Ecto neural progenitor cell (in vitro differentiated cells): ENCODE measurements at regions not wholly inside any gene's neighbourhood (a gene's known extent, or its start where the extent isn't known, plus 50 kb on each side); places are given as distances from the start of the nearest gene placed in this dataset.
"Not testable (repeated sequence)": the region's sequence is repeated elsewhere in the genome, so short reads cannot be mapped to it uniquely, and the experiment has no call there.

Experiments
- DNase-seq: peaks from one replicate; pipeline ENCODE4 v3.0.0-alpha.2; 2018; ENCODE audit warnings: low spot score

DNA sequence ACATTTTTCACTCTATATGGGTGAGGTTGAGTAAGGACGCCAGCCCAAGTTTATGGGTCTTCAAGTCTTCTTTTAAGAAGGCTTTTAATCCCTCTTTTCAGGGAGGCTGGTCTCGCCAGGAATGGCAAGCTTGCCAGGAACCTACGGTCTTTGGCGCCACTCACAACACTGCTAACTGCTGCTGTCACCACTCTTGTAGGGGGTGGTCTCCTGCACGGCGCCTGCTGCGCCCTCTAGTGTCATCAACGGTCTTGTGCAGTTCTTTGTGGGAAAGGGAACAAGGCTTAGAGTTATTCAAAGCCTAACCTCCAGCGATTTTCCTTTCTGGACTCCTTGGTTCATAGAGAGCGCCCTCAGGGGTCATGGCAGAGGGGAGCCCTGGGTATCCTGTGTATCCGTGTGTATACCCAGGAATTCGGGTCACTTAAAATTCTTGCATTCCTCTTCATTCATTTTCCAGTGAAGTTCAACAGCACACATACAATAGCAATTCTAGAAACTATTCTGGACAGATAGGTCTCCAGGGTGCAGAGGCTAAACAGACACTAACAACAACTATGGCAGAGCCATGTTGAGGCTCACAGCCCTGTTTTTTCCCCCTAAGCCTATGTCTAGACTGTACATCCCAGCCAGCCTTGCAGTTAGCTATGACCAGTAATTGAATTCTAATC is 392.8 kb upstream of the CAMK1G start:
- peak; percentile 76 for DNase-seq

DNA sequence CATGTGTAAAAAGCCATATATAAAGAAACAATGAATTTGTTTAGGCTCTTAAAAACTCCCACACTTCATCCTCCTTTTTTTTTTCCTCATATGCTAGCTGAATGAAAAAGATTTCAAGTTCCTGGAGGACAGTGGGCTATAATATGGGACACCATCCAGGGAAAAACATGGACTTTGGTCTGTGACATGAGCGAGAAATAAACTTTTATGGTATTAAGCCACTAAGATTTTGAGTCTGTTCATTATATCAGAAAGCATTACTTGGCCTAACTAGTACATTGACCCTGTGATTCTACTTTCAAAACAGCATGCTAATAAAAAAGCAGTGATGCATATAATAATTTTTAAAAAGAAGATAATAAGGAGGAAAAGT is 392.3 kb upstream of the CAMK1G start:
- DNase-seq = no peak

DNA sequence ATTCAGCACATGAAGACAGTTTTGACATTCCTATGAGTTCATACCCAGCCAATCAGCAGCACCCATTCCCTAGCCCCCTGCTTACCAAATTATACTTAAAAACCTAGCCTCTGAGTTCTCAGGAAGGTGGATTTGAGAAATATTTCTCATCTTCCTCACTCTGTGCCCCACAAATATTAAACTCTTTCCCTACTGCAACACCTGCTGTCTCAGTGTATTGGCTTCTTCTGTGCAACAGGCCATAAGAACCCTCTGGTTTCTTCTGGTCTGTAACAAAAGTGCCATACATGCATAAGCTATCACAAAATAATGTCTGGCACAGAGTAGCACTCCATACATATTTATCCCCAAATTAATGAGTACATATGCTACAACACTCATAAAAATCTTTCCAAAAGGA is 387.4 kb upstream of the CAMK1G start:
- no peak for DNase-seq

DNA sequence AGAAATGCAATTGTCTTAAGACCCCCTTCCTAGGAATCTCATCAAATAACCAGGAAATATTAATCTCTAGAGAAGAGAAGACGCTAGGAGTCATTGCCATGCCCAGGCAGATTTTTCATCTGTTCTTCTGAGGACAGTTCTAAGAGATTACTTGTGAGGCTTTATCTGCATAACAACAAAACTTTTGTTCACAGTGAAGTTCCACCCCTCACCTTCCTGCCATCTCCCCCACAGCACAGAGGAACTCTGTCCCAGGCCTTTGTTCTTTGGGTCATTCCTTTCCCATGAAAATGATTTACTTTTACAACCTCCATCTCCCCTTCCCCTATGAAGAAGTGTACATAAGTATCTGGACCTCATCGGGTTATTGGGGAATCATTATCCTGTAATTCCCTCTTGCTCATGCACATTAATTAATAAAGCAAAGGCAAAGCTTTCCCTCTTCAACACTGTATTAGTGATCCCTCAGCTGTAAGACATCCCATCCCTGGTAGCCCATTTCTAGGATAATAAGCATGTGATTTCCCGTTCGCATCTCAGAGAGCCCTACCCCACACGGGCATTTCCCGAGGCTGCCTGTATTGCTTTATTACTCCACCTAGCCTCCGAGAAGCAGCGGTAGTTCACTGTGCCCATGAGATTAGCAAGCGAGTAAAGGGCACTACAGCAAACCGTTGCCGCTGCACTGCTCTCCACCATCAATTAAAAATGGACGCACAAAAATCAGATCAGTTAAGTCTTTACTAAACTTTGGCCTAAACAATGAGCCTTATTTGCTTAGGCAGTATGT is 384.4 kb upstream of the CAMK1G start:
- no peak for DNase-seq

DNA sequence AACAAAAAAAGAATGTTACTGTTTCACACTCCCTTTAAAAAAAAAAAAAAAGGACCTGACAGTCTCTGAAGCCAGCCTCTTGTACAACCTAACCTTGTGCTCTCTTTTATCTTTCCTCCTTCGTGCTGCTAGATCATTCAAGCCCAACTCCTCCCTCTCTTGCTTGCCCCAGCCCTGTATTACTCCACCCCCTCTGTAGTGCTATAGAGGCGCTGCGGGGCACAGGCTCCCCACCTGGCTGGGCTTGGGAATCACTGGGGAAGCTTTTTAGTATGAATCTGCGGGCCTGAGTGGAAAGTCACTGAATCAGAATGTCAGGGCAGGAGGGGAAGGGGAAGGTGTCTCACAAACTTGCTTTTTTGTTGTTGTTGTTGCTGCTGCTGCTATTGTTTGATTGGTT is 383.7 kb upstream of the CAMK1G start:
- peak; percentile 67 for DNase-seq

DNA sequence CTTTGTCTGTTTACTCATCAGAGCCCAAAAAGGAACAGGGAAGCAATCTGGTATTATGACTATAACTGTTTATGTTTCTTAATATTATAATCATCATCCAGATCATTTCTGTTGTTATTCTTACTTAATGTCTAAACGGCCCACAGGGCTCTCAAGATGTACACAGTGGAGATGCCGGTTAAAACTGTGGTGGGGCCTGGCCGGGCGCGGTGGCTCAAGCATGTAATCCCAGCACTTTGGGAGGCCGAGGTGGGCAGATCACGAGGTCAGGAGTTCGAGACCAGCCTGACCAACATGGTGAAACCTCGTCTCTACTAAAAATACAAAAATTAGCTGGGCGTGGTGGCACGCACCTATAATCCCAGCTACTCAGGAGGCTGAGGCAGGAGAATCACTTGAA is 381.2 kb upstream of the CAMK1G start:
- not testable (repeated sequence) for DNase-seq

DNA sequence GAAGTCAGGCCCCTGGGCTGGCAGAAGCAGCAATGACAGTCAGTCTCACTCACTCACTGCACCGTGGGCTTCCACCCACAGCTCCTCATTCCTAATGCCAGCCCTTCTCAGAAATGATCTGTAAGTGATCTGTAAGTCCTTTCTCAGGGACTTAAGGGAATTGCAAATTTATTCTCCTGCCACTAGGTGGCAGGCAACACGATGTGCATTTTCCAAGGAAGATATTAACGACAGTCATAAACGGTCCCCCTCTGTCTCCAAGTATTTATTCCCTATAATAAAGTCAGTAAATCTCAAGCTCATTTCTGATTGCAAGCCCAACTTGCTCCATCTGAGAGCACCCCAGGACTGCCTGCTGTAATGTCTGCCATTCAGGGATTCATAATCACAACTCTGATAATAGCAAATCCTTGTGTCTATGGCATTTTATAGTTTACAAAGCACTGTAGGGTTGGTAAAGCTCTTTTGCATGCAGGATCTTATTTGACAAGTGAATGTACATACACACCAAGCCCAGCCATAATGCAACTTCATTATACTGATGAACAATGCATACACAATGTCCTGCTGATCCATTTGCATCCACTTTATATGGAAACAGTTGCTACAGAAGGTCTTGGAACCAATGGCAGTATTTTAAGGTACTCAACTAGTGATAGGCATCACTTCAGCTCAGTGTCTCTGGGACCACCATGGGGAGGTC is 380.5 kb upstream of the CAMK1G start:
- DNase-seq = no peak

DNA sequence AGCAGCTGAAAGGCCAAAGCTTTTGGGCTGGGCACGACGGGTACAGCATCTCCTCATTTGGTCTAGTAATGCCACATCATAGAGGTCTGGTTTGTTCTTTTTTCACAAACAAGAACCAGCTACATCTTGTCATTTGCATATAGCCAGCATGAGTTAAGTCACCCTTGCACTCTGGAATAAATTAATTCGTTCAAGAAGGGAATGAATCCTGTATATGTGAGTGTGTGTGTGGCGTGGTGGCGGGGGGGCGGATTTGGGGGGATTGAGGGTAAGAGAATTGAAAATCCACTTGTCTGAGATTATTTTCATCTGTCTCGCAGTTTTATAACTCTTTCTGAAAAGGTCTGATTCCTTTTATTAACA is 380.0 kb upstream of the CAMK1G start:
- DNase-seq = no peak

DNA sequence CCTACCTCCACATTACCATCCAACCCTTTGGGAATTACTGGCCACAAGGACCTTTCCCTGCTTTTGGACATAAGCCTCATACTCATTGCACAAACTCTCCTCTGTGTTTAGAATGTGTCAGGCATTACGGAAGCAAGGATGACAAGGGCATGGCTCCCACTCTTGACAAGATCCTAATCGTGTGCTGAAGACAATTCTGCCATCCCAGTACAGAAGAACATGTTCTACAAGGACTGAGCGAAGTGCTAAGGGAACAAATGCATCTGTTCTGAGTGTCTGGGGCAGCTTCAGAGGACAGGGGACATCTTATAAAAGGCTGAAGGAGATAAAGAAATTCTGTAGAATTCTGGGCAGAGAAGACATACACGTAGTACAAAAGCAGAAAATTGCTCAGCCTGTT is 378.5 kb upstream of the CAMK1G start:
- no peak for DNase-seq

DNA sequence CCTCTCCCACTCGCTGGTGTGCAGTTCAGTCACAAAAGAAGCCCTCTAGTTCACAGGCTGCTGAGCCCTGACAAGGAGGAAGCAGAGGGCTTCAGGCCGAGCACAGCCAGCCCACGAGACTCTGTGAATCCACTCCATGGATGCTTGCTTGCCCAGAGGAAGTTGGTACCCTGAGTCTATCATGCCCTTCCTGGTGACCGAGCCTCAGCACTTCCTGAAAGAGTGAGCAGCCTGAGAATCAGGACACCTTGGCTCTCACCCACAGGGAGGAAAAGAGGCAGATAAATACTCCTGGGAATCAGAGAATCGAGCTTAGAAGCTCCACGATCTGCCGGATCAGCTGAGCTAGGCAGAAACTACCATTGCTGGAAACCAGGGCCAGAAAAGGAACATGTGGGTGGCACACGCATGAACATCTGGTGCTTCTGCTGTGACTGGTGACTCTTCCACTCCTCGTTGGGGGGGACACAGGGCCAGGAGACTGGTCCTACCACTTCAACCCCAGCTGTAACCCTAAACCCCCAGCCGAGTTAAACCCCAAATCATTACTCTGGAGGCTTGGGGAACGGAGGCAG is 376.3 kb upstream of the CAMK1G start:
- DNase-seq = no peak

DNA sequence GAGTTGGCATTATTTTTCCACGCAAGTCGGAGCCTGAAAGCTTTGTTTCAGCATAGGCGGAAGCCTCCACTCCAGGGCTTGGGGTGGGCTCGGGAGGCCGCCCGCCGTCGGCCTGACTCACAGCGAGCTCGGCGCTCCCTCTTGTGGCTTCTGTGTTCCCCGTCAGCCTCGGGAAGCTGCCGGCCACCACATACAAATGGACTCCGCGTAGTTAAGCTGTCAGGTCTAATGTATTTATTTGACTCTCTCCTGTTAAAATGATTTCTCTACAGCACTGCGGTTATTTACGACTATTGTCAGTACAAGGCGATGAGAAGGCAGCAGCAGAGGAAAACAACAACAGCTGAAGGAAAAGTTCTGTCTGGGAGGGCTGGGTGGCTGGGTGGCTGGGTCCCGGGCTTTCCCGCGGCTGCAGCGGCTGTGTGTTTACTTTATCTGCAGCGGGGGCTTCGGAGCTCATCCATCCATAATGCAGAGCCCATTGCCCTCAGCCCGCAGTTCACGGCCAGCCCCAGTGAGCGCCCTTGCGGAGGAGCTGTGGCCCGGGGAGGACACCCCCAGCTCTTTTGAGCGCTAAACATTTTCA is 375.7 kb upstream of the CAMK1G start:
- peak; percentile 85 for DNase-seq

DNA sequence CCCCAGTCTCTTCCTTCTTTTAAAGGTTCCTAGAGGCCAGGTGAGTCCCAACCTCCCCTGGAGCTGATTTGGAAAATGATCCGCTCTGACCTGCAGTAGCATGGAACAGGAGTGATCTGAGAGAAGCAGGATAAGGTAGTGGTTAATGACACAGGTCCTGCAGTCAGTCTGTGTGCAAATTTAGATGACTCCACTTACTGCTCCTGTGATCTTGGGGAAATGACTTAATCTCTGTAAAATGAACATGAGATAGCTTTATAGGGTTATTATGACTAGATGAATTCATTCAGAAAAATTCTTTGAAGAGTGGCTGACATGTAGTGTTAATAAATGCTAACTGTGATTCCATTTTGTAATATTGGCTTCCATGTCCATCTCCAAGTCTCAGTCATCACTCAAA is 374.9 kb upstream of the CAMK1G start:
- no peak for DNase-seq

DNA sequence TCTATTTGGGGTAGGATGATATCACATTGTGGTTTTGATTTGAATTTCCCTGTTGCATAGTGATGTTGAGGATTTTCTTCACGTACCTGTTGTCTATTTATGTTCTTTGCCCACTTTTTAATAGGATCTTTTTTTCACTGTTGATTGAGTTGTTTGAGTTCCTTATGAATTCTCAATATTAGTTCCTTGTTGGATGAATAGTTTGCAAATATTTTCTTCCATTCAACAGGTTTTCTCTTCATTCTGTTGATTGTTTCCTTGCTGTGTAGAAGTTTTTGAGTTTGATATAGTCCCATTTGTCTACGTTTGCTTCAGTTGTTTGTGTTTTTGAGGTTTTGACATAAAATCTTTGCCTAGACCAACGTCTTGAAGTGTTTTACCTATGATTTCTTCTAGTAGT is 369.5 kb upstream of the CAMK1G start:
- DNase-seq = no peak

DNA sequence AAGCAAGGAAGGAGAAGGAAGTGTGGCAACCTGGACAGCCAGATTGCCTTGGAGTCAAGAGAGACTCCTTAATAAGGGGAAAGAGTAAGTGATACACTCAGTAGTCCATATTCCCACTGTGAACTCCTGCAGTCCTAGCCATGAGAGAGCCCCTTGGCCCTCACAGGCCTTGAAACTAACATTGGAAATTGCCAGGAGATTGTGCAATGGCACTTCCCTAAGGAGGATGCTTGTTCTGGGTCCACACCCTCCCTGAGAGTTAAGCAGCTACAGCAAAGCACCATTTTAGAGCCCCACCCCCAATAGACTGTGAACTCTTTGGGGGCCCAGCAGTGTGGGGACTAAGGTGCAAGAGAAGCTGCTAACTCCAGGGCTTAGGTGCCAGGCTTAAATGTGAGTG is 367.7 kb upstream of the CAMK1G start:
- DNase-seq = no peak

DNA sequence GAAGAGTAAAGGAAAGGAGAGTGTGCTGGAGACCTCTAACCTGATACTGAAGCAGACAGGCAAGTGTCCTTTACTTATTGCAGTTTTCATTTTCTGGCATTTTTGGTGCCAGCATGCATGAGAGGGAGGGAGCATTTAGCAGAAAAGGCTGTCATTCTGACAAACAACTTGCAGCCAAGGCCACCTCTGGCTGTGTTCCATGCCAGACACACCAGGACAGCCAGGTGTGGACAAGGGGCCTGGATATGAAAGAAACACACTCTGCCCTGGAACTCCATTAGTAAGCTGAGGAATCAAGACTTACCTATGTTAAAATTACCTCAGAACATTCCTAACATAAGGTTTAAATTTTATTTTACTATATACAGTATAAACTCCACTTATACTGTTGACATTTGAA is 365.4 kb upstream of the CAMK1G start:
- no peak for DNase-seq

DNA sequence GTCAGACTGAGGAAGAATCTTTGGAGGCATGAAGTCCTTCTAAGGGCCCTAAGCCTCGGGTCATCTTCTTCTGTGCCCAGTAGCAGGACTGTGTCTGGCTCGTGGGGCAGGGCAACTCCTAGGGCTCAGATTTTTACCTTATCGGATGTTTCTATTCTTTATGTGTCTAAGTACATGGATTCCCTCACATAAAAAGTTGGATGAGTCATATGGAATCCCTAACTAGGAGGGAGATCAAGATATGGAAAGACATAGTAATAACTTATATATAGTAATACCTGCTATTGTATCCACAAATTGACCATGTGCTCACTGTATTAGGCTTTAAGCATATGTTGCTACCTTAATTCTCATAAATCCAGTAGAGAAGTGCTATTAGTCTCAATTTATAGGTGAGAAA is 364.5 kb upstream of the CAMK1G start:
- no peak for DNase-seq

DNA sequence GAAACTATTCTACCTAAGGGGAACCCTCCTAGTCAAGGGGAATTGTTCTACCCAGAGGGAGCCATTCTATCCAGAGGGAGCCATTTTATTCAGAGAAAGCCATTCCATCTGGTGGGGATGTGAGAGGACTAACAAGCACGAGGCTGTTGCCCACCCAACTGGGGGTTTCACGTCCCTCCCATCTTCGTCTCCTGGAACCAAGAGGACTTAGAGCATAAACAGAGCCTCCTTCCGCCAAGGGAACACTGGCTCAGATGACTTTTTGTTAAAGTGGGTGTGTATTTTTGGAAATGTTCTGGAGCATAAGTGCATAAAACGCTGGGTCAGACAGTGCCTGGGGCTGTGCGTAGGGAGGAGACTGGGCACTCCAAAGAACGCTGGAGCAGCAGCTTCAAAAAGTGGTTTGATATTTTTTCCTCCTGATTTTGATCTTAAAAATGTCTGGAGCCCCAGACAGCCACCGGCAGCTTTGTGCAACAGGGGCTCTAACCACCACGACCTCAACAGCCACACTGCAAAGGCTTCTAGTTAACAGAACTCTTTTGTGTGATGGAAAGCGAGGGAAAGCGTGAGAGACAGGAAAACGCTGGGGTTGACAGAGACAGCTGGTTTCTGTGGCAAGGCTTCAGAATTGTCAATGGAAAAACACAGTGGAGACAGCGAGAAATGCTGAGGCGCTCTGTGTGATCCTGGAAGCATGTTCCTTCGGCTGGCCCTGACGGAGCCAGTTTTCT is 363.6 kb upstream of the CAMK1G start:
- no peak for DNase-seq

DNA sequence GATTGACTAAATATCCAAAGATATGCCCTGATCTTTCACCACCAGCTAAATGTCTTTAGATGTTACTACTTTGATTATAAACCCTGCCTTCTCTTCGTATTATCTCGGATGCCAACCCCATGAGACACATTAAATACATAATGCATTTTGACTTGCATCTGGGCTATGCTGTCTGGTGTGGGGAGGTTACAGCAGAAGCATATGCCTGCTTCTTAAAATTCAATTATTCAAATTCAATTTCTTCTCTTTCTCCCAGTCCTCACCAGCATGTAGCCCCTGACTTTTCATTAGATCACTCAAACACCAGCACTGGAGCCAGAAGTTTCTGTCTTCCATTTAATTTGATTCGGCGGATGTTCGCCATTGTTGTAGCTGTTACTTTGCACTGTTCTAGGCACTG is 360.7 kb upstream of the CAMK1G start:
- DNase-seq = no peak

DNA sequence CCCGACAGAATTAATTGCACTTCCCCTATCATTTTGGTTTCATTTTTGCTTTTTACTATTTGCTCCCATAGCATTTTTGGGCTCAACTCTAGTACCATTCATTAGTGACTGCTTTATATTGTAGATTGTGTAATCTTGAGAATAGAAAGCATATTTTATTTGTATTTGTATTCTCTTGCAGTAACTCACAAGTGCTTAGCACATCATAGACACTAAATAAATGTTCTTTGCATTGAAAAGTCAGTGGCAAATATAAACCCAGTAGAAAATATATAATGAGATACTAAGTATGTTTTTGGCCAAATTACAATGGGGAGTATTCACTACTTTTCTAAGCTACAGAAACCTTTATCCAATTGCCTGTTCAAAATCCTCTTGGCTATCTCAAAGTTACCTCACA is 359.7 kb upstream of the CAMK1G start:
- no peak for DNase-seq

DNA sequence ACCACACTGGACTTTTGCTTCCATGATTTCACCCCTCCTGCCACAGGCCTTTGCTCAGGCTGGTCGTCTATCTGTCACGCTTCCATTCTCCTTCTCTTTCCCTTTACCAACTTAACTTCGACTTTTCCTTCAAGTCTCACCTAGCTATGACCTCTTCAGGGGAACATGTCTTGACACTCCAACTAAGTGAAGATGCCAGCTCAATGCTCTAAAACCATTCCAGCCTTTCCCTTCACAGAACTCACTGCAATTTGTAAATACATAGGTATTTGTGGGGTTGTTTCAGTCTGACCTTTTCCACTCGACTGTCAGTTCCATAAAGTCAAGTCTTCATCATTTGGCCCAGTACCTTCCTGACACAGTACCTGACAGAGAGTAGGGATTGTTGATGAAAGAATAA is 358.6 kb upstream of the CAMK1G start:
- DNase-seq = no peak

DNA sequence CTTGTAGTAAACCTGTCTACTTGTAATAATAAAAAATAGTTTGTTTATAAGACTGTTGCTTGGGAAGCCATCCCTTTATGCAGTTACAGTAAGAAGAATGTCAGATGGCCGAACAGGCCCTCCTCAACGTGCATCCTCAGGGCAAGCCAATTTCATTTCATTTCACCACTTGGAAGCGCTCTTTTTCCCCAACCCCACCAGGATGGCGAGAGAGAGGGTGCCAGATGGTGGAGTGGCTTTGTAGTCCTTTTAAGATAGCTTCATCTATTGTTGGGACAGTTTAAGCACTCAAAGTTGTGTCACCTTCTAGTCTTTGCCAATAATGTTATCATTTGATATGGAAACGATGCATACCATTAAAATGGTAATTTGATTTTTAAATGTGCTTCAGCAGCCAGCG is 356.3 kb upstream of the CAMK1G start:
- no peak for DNase-seq

DNA sequence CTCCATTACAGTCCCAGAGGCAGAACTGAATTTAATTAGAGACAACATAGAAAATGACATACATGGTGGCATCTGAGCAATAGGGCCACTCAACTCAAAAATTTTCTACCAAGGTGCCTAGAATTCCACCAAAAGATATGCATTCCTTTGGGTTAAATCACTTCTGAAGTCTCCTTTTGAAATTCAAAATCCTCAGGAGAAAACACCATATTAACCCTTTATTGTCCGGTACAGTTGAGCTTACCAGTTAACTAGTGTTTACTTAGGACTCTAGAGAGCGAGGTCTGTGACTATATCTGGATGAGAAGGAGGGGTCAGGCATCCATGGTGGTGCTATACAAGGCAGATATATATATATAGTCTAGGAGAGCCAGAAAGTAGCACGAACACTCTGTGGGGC is 355.6 kb upstream of the CAMK1G start:
- no peak for DNase-seq
